Lower leg skin (tissue), 4 donors: ENCODE measurements at regions not wholly inside any gene's neighbourhood (a gene's known extent, or its start where the extent isn't known, plus 50 kb on each side); places are given as distances from the start of the nearest gene placed in this dataset.

Source experiments
- DNase-seq, 2 donors: peaks; one replicate each; pipeline ENCODE4 v3.0.0-alpha.2; 2019; ENCODE audit warnings: low spot score in 2 of 2
- H3K4me3 ChIP-seq: fragments of 200-600 bp; sonication (generic); 2 replicates; pipeline ENCODE4 v1.5.1; 2017; ENCODE audit warnings: mild to moderate bottlenecking, low read depth; ENCODE audit not compliant: poor library complexity, severe bottlenecking
- POLR2A ChIP-seq, 2 donors: fragments of 450-650 bp; IDR thresholded peaks; one replicate each; pipeline ENCODE4 v1.6.1; 2016 to 2017; ENCODE audit warnings: antibody characterized with exemption in 2 of 2, mild to moderate bottlenecking in 1 of 2, moderate library complexity in 1 of 2
- WGBS, 2 donors: methylation state at CpG; one replicate each; pipeline ENCODE4 v1.1.5; 2018; 5-methylcytosine and 5-hydroxymethylcytosine counted together
- intact Hi-C: fragments of 100-400 bp; cut with DNase I; formaldehyde crosslinking; loops from one replicate; pipeline ENCODE4 v1.15.0; 2023; ENCODE audit warnings: low total_unique reads
- TF ChIP-seq, protein P1 (sequence below), 3 donors: fragments of 450-650 bp; IDR thresholded peaks; one replicate each; pipeline ENCODE4 v1.5.1; 2016; ENCODE audit warnings: antibody characterized with exemption in 3 of 3, mild to moderate bottlenecking in 3 of 3, moderate library complexity in 2 of 3

GRCh38 chr2:183375821-183376220, 251.6 kb downstream of the NUP35 start:
- intact Hi-C loops: no loop called here

GRCh38 chr2:183383854-183384253, 259.6 kb downstream of the NUP35 start:
- 95 to 98% methylated on average over 1 of the region's 1 CpG for WGBS, 2 donors
- TF ChIP-seq, protein P1, sequence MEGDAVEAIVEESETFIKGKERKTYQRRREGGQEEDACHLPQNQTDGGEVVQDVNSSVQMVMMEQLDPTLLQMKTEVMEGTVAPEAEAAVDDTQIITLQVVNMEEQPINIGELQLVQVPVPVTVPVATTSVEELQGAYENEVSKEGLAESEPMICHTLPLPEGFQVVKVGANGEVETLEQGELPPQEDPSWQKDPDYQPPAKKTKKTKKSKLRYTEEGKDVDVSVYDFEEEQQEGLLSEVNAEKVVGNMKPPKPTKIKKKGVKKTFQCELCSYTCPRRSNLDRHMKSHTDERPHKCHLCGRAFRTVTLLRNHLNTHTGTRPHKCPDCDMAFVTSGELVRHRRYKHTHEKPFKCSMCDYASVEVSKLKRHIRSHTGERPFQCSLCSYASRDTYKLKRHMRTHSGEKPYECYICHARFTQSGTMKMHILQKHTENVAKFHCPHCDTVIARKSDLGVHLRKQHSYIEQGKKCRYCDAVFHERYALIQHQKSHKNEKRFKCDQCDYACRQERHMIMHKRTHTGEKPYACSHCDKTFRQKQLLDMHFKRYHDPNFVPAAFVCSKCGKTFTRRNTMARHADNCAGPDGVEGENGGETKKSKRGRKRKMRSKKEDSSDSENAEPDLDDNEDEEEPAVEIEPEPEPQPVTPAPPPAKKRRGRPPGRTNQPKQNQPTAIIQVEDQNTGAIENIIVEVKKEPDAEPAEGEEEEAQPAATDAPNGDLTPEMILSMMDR (IDR thresholded peaks at IDR 0.05): no peak
- TF ChIP-seq POLR2A (IDR thresholded peaks at IDR 0.05): no peak
- H3K4me3 ChIP-seq: no peak overlapping the region
- intact Hi-C loops: no loop called here
- no peak for DNase-seq

More at GRCh38 chr2:183375821-183376220, 251.6 kb downstream of the NUP35 start:
- WGBS, 2 donors: 85 to 88% methylated on average over 3 of the region's 3 CpGs
- H3K4me3 ChIP-seq: no peak overlapping the region
- TF ChIP-seq, protein P1 (IDR thresholded peaks at IDR 0.05): no peak
- TF ChIP-seq POLR2A (IDR thresholded peaks at IDR 0.05): no peak
- DNase-seq: no peak

DNA sequence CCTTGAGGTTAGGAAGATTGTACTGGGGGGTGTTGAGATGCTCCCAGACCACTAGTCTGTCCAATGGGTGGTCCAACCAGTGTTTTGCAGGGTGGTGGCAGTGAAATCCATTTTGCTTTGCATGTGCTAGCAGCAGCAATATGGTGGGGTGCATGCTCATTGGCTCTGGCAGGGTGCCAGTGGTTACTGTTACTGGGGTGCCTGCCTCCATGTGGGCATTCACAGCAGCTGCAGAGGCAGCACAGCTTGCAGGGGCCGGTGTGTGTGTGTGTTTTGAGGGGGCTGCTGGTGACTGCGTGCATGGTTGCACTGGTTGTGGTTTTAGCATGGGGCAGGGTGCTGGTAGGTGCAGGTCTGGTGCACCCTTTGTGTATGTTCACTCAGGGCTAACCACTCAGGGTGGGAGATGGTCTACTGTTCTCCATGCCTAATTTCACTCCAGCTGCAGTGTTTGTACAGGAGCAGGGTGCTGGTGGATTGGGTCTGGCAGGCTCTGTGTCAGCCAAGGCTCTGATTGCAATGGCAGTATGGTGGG, 265.4 kb downstream of the NUP35 start:
- intact Hi-C loops: no loop called here
- no peak overlapping the region for H3K4me3 ChIP-seq
- DNase-seq: no peak
- 83 to 100% methylated on average over 1 to 2 of the region's 2 CpGs for WGBS, 2 donors
- TF ChIP-seq, protein P1 (IDR thresholded peaks at IDR 0.05): no peak
- no peak for TF ChIP-seq POLR2A (IDR thresholded peaks at IDR 0.05)

GRCh38 chr2:183390109-183390508, 265.9 kb downstream of the NUP35 start:
- TF ChIP-seq POLR2A (IDR thresholded peaks at IDR 0.05): no peak
- TF ChIP-seq, protein P1 (IDR thresholded peaks at IDR 0.05): no peak
- WGBS, 2 donors: 66 to 86% methylated on average over 4 of the region's 4 CpGs
- intact Hi-C loops: no loop called here
- no peak overlapping the region for H3K4me3 ChIP-seq
- DNase-seq: no peak

GRCh38 chr2:183404392-183404791, 280.1 kb downstream of the NUP35 start:
- 76 to 86% methylated on average over 4 to 7 of the region's 7 CpGs for WGBS, 2 donors
- intact Hi-C loops: no loop called here
- no peak for DNase-seq
- TF ChIP-seq, protein P1 (IDR thresholded peaks at IDR 0.05): no peak
- no peak for TF ChIP-seq POLR2A (IDR thresholded peaks at IDR 0.05)
- H3K4me3 ChIP-seq: no peak overlapping the region

DNA sequence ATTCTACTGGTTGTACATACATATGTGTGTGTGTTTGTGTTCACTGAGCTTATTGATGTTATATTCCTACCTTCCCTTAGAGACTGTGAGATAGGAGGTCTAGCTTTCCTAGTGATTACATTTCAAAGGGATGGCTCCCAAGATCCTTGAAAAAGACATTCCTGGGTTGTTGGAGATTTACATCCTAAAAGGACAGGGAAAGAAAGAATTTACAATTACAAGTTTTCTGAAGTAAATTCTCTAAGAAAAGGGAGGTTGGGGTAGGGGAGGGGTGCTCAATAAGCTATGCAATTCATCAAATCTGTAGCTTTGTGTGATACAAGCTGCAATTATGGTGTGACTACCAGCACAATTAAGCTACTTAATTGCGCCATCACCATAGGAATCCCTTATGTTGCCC, 284.3 kb downstream of the NUP35 start:
- DNase-seq: no peak
- WGBS, 2 donors: 0 to 2% methylated on average over 1 of the region's 1 CpG
- intact Hi-C loops: no loop called here
- H3K4me3 ChIP-seq: no peak overlapping the region
- TF ChIP-seq POLR2A (IDR thresholded peaks at IDR 0.05): no peak
- TF ChIP-seq, protein P1 (IDR thresholded peaks at IDR 0.05): no peak
